Mesenchymal stem cell (in vitro differentiated cells and primary cell): ENCODE measurements at regions not wholly inside any gene's neighbourhood (a gene's known extent, or its start where the extent isn't known, plus 50 kb on each side); places are given as distances from the start of the nearest gene placed in this dataset.

Experiments
- DNase-seq: peaks from one replicate; pipeline ENCODE4 v3.0.0-alpha.2; 2013
- H2AFZ ChIP-seq: one replicate; pipeline ENCODE4 v1.6.1; 2013; ENCODE audit warnings: low read depth, mild to moderate bottlenecking, control low read depth, inconsistent platforms, low read length, moderate library complexity
- H2AK5ac ChIP-seq: 2 replicates; pipeline ENCODE4 v1.6.1; 2013; ENCODE audit warnings: low read length, moderate library complexity, mild to moderate bottlenecking, inconsistent platforms; ENCODE audit not compliant: severe bottlenecking
- H2BK120ac ChIP-seq: one replicate; pipeline ENCODE4 v1.6.1; 2013; ENCODE audit warnings: low read depth, mild to moderate bottlenecking, inconsistent platforms, low read length, moderate library complexity
- H2BK12ac ChIP-seq, 2 experiments: one replicate each; pipeline ENCODE4 v1.6.1; 2013; ENCODE audit warnings: inconsistent platforms in 2 of 2, low read length in 2 of 2, mild to moderate bottlenecking in 2 of 2, moderate library complexity in 2 of 2, control low read depth in 1 of 2
- H2BK15ac ChIP-seq: one replicate; pipeline ENCODE4 v1.6.1; 2013; ENCODE audit warnings: mild to moderate bottlenecking, low read depth, inconsistent platforms; ENCODE audit not compliant: poor library complexity, severe bottlenecking
- H2BK5ac ChIP-seq: 2 replicates; pipeline ENCODE4 v1.6.1; 2013; ENCODE audit warnings: low read depth, mild to moderate bottlenecking, low read length, control low read depth, inconsistent platforms; ENCODE audit not compliant: poor library complexity, severe bottlenecking
- H3K14ac ChIP-seq, 2 experiments: one replicate each; pipeline ENCODE4 v1.6.1; 2013; ENCODE audit warnings: inconsistent platforms in 2 of 2, low read length in 2 of 2, control low read depth in 1 of 2, mild to moderate bottlenecking in 1 of 2, moderate library complexity in 1 of 2
- H3K18ac ChIP-seq, 2 experiments: one replicate each; pipeline ENCODE4 v1.6.1; 2013; ENCODE audit warnings: inconsistent platforms in 2 of 2, low read length in 2 of 2, control low read depth in 1 of 2, low read depth in 1 of 2, mild to moderate bottlenecking in 1 of 2
- H3K23ac ChIP-seq, 2 experiments: one replicate each; pipeline ENCODE4 v1.6.1; 2013; ENCODE audit warnings: inconsistent platforms in 2 of 2, low read length in 2 of 2, mild to moderate bottlenecking in 2 of 2, moderate library complexity in 2 of 2, control low read depth in 1 of 2
- H3K27ac ChIP-seq: 2 replicates; pipeline ENCODE4 v1.5.1; 2013; ENCODE audit warnings: mild to moderate bottlenecking, moderate library complexity, low read length, control low read depth, inconsistent platforms; ENCODE audit not compliant: poor library complexity, severe bottlenecking
- H3K27me3 ChIP-seq, 2 experiments: 2 replicates each; pipeline versions ENCODE4 v1.6.1 to v1.7.0; 2013; ENCODE audit warnings: low read length in 2 of 2, mild to moderate bottlenecking in 2 of 2, moderate library complexity in 2 of 2, control low read depth in 1 of 2, inconsistent platforms in 1 of 2; ENCODE audit not compliant: control insufficient read depth in 1 of 2, insufficient read depth in 1 of 2
- H3K36me3 ChIP-seq, 2 experiments: 2 replicates each; pipeline versions ENCODE4 v1.6.1 to v1.7.0; 2013; ENCODE audit warnings: low read length in 2 of 2, control low read depth in 1 of 2, inconsistent platforms in 1 of 2, low read depth in 1 of 2, mild to moderate bottlenecking in 1 of 2; ENCODE audit not compliant: insufficient read depth in 2 of 2, control insufficient read depth in 1 of 2
- H3K4ac ChIP-seq, 2 experiments: one replicate each; pipeline ENCODE4 v1.6.1; 2013; ENCODE audit warnings: inconsistent platforms in 2 of 2, low read length in 2 of 2, mild to moderate bottlenecking in 2 of 2, moderate library complexity in 2 of 2, control low read depth in 1 of 2, low read depth in 1 of 2
- H3K4me1 ChIP-seq: 2 replicates; pipeline ENCODE4 v1.6.1; 2013; ENCODE audit warnings: low read depth, low read length, control low read depth; ENCODE audit not compliant: control insufficient read depth, insufficient read depth
- H3K4me2 ChIP-seq: 2 replicates; pipeline ENCODE4 v1.6.1; 2013; ENCODE audit warnings: low read length, mild to moderate bottlenecking, inconsistent platforms; ENCODE audit not compliant: poor library complexity, severe bottlenecking
- H3K4me3 ChIP-seq, 2 experiments: 2 replicates each; pipeline versions ENCODE4 v1.5.1 to v1.7.0; 2013; ENCODE audit warnings: low read length in 2 of 2, mild to moderate bottlenecking in 2 of 2, control low read depth in 1 of 2, low read depth in 1 of 2; ENCODE audit not compliant: insufficient read depth in 1 of 2
- H3K79me1 ChIP-seq: replicated peaks from 2 replicates; pipeline ENCODE4 v1.6.1; 2013; ENCODE audit warnings: mild to moderate bottlenecking, control low read depth, low read length, inconsistent platforms; ENCODE audit not compliant: poor library complexity, severe bottlenecking
- H3K9ac ChIP-seq: 2 replicates; pipeline ENCODE4 v1.7.0; 2013; ENCODE audit warnings: mild to moderate bottlenecking, low read length, moderate library complexity
- H3K9me3 ChIP-seq: 2 replicates; pipeline ENCODE4 v1.7.0; 2013; ENCODE audit warnings: mild to moderate bottlenecking, low read length; ENCODE audit not compliant: control insufficient read depth
- H4K8ac ChIP-seq: one replicate; pipeline ENCODE4 v1.6.1; 2013; ENCODE audit warnings: inconsistent platforms, mild to moderate bottlenecking, low read length, moderate library complexity
- H4K91ac ChIP-seq: one replicate; pipeline ENCODE4 v1.6.1; 2013; ENCODE audit warnings: mild to moderate bottlenecking, low read length, inconsistent platforms
- WGBS: methylation state at CpG from one replicate; pipeline ENCODE4 v1.1.7; 2013; ENCODE audit warnings: mixed read lengths; 5-methylcytosine and 5-hydroxymethylcytosine counted together

DNA sequence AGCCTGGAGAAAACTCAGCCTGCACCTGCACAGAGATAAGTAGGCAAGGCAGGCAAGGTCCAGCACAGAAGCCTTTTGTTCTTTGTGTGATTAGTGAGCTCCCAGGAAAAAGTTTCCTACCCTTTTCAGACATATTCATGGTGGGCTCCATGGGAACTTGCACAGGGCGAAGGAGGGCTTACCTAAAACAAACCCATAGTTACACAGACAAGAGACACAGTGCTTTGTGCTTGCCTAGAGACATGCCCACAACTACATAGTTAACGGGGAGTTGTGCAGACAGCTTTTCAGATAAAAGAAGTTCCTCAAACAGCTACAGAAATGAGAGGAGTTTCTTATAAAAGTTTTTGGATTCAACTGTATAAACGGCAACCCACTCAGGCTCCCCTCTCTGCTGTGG lies 180.5 kb downstream of the GLUD2 start:
- H2BK5ac ChIP-seq = no peak overlapping the region
- no peak overlapping the region for H4K91ac ChIP-seq
- H2BK120ac ChIP-seq = no peak overlapping the region
- H4K8ac ChIP-seq = no peak overlapping the region
- no peak overlapping the region for H2BK15ac ChIP-seq
- WGBS = 28% methylated on average over 2 of the region's 3 CpGs
- no peaks in the 10 kb centered on the region for H3K4me1 ChIP-seq
- no peak overlapping the region for H2AK5ac ChIP-seq
- no peak overlapping the region for H3K18ac ChIP-seq
- H3K4ac ChIP-seq = no peak overlapping the region
- H3K23ac ChIP-seq = no peak overlapping the region
- no peak overlapping the region for H3K9ac ChIP-seq
- H3K4me2 ChIP-seq = no peak overlapping the region
- no peak overlapping the region for H3K14ac ChIP-seq
- H3K36me3 ChIP-seq = no peaks in the 10 kb centered on the region
- H2BK12ac ChIP-seq = no peak overlapping the region
- no peak overlapping the region for H2AFZ ChIP-seq
- no peak for DNase-seq
- H3K27me3 ChIP-seq = no peaks in the 10 kb centered on the region
- H3K9me3 ChIP-seq = no peaks in the 10 kb centered on the region
- no peak overlapping the region for H3K27ac ChIP-seq
- H3K4me3 ChIP-seq = no peak overlapping the region
- no peaks in the 10 kb centered on the region for H3K79me1 ChIP-seq

DNA sequence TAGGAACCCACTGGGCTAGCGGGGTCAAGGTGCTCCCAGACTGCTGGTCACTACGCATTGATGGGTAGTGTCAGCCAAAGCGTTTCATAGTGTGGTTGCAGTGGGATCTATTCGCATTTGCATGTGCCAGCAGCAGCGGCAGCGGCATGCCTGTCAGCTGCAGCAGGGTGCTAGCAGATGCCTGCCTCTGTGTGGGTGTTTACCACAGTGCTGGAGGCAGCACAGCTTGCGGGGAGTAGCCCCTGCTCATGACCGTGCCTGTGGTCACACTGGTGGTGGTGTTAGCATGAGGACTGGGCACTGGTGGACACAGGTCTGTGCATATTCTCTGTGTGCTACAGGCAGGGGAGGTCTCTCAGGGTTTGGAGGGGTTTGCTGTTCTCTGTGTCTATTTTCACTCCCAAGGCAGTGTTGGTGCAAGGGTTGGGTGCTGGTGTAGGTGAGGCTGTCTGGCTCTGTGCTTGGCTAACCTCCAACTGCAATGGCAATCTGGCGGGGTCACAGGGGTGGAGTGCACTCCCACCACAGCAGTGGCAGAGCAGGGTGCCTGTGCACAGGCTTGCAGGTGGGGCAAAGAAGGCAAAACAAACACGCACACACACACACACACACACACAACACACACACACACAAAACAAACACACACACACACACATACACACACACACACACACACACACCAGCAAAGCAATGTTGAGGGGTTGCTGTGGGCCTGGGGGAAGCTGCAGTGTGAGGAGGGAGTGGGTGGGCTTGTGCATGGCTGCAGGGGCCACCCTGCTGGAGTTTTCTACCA lies 184.4 kb downstream of the GLUD2 start:
- H3K9me3 ChIP-seq = no peaks in the 10 kb centered on the region
- H3K4me3 ChIP-seq = no peak overlapping the region
- no peaks in the 10 kb centered on the region for H3K27me3 ChIP-seq
- H3K18ac ChIP-seq = no peak overlapping the region
- peak; percentile 0 for DNase-seq
- H2BK12ac ChIP-seq = no peak overlapping the region
- 86% methylated on average over 8 of the region's 10 CpGs for WGBS
- H3K27ac ChIP-seq = no peak overlapping the region
- H3K36me3 ChIP-seq = no peaks in the 10 kb centered on the region
- H3K4me1 ChIP-seq = no peaks in the 10 kb centered on the region
- no peak overlapping the region for H2BK5ac ChIP-seq
- no peak overlapping the region for H2BK120ac ChIP-seq
- H2BK15ac ChIP-seq = no peak overlapping the region
- H3K23ac ChIP-seq = no peak overlapping the region
- H3K4me2 ChIP-seq = no peak overlapping the region
- no peak overlapping the region for H4K8ac ChIP-seq
- no peak overlapping the region for H2AK5ac ChIP-seq
- H3K79me1 ChIP-seq = no peaks in the 10 kb centered on the region
- H3K4ac ChIP-seq = no peak overlapping the region
- no peak overlapping the region for H4K91ac ChIP-seq
- H2AFZ ChIP-seq = no peak overlapping the region
- H3K9ac ChIP-seq = no peak overlapping the region
- H3K14ac ChIP-seq = no peak overlapping the region

DNA sequence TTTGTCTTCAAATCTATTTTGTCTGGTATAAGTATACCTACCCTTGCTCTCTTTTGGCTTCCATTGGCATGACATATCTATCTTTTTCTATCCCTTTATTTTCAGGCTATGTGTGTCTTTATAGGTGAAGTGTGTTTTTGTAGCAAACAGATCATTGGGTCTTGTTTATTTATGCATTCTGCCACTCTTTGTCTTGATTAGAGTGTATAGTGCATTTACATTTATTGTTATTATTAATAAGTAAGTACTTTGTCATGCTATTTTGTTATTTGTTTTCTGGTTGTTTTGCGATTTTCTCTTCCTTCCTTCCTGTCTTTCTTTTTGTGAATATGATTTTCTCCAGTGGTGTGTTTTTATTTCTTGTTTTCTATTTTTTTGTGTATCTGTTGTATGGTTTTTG lies 188.6 kb downstream of the GLUD2 start:
- no peak overlapping the region for H3K14ac ChIP-seq
- no peak overlapping the region for H3K18ac ChIP-seq
- H3K23ac ChIP-seq = no peak overlapping the region
- H2BK15ac ChIP-seq = no peak overlapping the region
- no peak overlapping the region for H2AK5ac ChIP-seq
- H3K4ac ChIP-seq = no peak overlapping the region
- no peak overlapping the region for H3K4me3 ChIP-seq
- no peaks in the 10 kb centered on the region for H3K36me3 ChIP-seq
- no peak overlapping the region for H3K4me2 ChIP-seq
- no peak for DNase-seq
- H3K4me1 ChIP-seq = no peaks in the 10 kb centered on the region
- H3K79me1 ChIP-seq = no peaks in the 10 kb centered on the region
- H2BK5ac ChIP-seq = no peak overlapping the region
- H3K9ac ChIP-seq = no peak overlapping the region
- no peak overlapping the region for H3K27ac ChIP-seq
- no peaks in the 10 kb centered on the region for H3K27me3 ChIP-seq
- no peak overlapping the region for H4K8ac ChIP-seq
- H2AFZ ChIP-seq = no peak overlapping the region
- H4K91ac ChIP-seq = no peak overlapping the region
- no peak overlapping the region for H2BK120ac ChIP-seq
- no peak overlapping the region for H2BK12ac ChIP-seq
- H3K9me3 ChIP-seq = no peaks in the 10 kb centered on the region
- WGBS = no CpG with 5 or more reads among the region's 1 CpG

DNA sequence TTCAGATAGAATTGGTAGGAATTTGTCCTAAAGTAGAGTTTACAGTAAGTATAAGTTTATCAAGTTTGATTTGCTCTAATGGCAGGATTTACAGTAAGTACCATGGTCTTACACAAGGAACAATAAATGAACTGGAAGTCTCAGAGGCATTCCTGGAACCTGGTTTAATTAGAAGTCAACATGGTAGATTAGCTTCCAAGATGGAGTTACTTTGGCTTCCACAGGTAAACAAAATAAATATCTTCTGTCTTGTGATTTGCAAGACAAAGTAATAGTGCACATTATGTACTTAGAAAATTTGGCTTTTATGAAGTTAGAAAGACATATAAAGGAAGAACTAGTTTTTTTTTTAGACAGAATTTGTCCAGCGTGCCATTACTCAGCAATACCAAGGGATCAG lies 190.7 kb downstream of the GLUD2 start:
- H2BK12ac ChIP-seq = no peak overlapping the region
- H3K4me2 ChIP-seq = no peak overlapping the region
- H3K14ac ChIP-seq = no peak overlapping the region
- H3K79me1 ChIP-seq = no peaks in the 10 kb centered on the region
- H3K4me3 ChIP-seq = no peak overlapping the region
- H2BK120ac ChIP-seq = no peak overlapping the region
- no peak for DNase-seq
- no peak overlapping the region for H2AK5ac ChIP-seq
- no peak overlapping the region for H2BK15ac ChIP-seq
- no peak overlapping the region for H2BK5ac ChIP-seq
- H3K4ac ChIP-seq = no peak overlapping the region
- no CpG with 5 or more reads among the region's 1 CpG for WGBS
- H3K4me1 ChIP-seq = no peaks in the 10 kb centered on the region
- no peaks in the 10 kb centered on the region for H3K27me3 ChIP-seq
- H4K91ac ChIP-seq = no peak overlapping the region
- H3K9ac ChIP-seq = no peak overlapping the region
- H3K18ac ChIP-seq = no peak overlapping the region
- no peaks in the 10 kb centered on the region for H3K36me3 ChIP-seq
- no peak overlapping the region for H2AFZ ChIP-seq
- H4K8ac ChIP-seq = no peak overlapping the region
- no peak overlapping the region for H3K27ac ChIP-seq
- H3K23ac ChIP-seq = no peak overlapping the region
- no peaks in the 10 kb centered on the region for H3K9me3 ChIP-seq
